ENCODE measurements at regions not wholly inside any gene's neighbourhood (a gene's known extent, or its start where the extent isn't known, plus 50 kb on each side); places are given as distances from the start of the nearest gene placed in this dataset.

DNA sequence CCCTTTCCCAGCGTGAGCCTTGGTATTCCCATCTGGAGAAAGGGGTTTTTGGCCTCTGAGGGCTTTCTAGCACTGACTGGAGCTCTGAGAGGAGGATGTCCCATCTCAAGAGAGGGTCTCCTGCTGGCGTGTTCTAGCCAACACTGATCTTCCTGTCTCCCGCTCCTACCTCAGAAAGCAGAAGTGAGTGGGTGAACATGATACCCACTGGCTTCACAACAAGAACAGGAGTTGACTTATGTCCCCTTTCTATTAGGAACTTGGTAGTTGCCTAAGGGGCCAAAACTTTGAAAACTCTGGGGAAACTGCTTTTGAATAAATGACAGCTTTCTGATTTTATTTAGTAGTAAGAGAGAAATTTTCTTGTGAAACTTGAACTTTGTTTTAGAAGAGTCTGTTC is 113.1 kb upstream of the ADCY1 start:
- Histone ChIP-seq H3K4me1 (ENCODE audit: insufficient read depth, low read length, poor library complexity, severe bottlenecking) (no peaks in the 10 kb centered on the region), H3K4me2 (ENCODE audit: low read length) (no peak overlapping the region), H3K79me2 (ENCODE audit: insufficient read depth, low read depth, low read length) (no peaks in the 10 kb centered on the region), H3K9me3 (ENCODE audit: low read length) (no peaks in the 10 kb centered on the region), H3K4me3 (ENCODE audit: low read depth, low read length, poor library complexity, severe bottlenecking) (no peak overlapping the region), H3K9me2 (ENCODE audit: insufficient read depth, low read length) (no peaks in the 10 kb centered on the region), H3K27ac (ENCODE audit: low read depth, low read length, poor library complexity, severe bottlenecking) (no peak overlapping the region), H2AFZ (ENCODE audit: low read length) (no peak overlapping the region), H3K36me3 (ENCODE audit: insufficient read depth, low read length) (no peaks in the 10 kb centered on the region), H4K20me1 (ENCODE audit: insufficient read depth, low read length) (no peaks in the 10 kb centered on the region)
- ChIA-PET CTCF (ENCODE audit: unreplicated experiment) (no interaction called here), POLR2A (no interaction called here)
- DNase-seq (ENCODE audit: low spot score) = no peak
- intact Hi-C loops (cut with micrococcal nuclease; ENCODE audit: unreplicated experiment) = no loop called here
- TF ChIP-seq, protein P1, sequence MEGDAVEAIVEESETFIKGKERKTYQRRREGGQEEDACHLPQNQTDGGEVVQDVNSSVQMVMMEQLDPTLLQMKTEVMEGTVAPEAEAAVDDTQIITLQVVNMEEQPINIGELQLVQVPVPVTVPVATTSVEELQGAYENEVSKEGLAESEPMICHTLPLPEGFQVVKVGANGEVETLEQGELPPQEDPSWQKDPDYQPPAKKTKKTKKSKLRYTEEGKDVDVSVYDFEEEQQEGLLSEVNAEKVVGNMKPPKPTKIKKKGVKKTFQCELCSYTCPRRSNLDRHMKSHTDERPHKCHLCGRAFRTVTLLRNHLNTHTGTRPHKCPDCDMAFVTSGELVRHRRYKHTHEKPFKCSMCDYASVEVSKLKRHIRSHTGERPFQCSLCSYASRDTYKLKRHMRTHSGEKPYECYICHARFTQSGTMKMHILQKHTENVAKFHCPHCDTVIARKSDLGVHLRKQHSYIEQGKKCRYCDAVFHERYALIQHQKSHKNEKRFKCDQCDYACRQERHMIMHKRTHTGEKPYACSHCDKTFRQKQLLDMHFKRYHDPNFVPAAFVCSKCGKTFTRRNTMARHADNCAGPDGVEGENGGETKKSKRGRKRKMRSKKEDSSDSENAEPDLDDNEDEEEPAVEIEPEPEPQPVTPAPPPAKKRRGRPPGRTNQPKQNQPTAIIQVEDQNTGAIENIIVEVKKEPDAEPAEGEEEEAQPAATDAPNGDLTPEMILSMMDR (conservative IDR thresholded peaks at IDR 0.05; ENCODE audit: low read length) = no peak
- no TSS peak for BruUV-seq (replicated peaks)

- intact Hi-C loops (cut with micrococcal nuclease; ENCODE audit: unreplicated experiment) = no loop called here
- H3K9me2 ChIP-seq (ENCODE audit: insufficient read depth, low read length) = no peaks in the 10 kb centered on the region
- H3K4me2 ChIP-seq (ENCODE audit: low read length) = no peak overlapping the region
- DNase-seq (ENCODE audit: low spot score) = no peak
- H3K4me1 ChIP-seq (ENCODE audit: insufficient read depth, low read length, poor library complexity, severe bottlenecking) = no peaks in the 10 kb centered on the region
- ChIA-PET CTCF (ENCODE audit: unreplicated experiment) (no interaction called here), POLR2A (no interaction called here)
- TF ChIP-seq, protein P1 (conservative IDR thresholded peaks at IDR 0.05; ENCODE audit: low read length) = no peak
- no peak for TF ChIP-seq EZH2phosphoT487 (IDR thresholded peaks at IDR 0.05; ENCODE audit: borderline replicate concordance, low read depth, low read length)
- H4K20me1 ChIP-seq (ENCODE audit: insufficient read depth, low read length) = no peaks in the 10 kb centered on the region
- no peak overlapping the region for H3K27ac ChIP-seq (ENCODE audit: low read depth, low read length, poor library complexity, severe bottlenecking)
- no TSS peak for BruUV-seq (replicated peaks)
- no peaks in the 10 kb centered on the region for H3K79me2 ChIP-seq (ENCODE audit: insufficient read depth, low read depth, low read length)
- no peak overlapping the region for H2AFZ ChIP-seq (ENCODE audit: low read length)
- no peaks in the 10 kb centered on the region for H3K36me3 ChIP-seq (ENCODE audit: insufficient read depth, low read length)
- H3K9me3 ChIP-seq (ENCODE audit: low read length) = no peaks in the 10 kb centered on the region
- no peak overlapping the region for H3K4me3 ChIP-seq (ENCODE audit: low read depth, low read length, poor library complexity, severe bottlenecking)
Measured at GRCh38 chr7:45469103-45469502, 105.1 kb upstream of the ADCY1 start.

GRCh38 chr7:45470031-45470430 is 104.1 kb upstream of the ADCY1 start:
- H3K4me2 ChIP-seq (ENCODE audit: low read length) = no peak overlapping the region
- no peaks in the 10 kb centered on the region for H3K4me1 ChIP-seq (ENCODE audit: insufficient read depth, low read length, poor library complexity, severe bottlenecking)
- POLR2A ChIA-PET = no interaction called here
- no peaks in the 10 kb centered on the region for H4K20me1 ChIP-seq (ENCODE audit: insufficient read depth, low read length)
- intact Hi-C loops (cut with micrococcal nuclease; ENCODE audit: unreplicated experiment) = no loop called here
- TF ChIP-seq, protein P1 (conservative IDR thresholded peaks at IDR 0.05; ENCODE audit: low read length) = no peak
- TF ChIP-seq EZH2phosphoT487 (IDR thresholded peaks at IDR 0.05; ENCODE audit: borderline replicate concordance, low read depth, low read length) = no peak
- no TSS peak for BruUV-seq (replicated peaks)
- H3K4me3 ChIP-seq (ENCODE audit: low read depth, low read length, poor library complexity, severe bottlenecking) = no peak overlapping the region
- no peaks in the 10 kb centered on the region for H3K36me3 ChIP-seq (ENCODE audit: insufficient read depth, low read length)
- CTCF ChIA-PET (ENCODE audit: unreplicated experiment) = no interaction called here
- DNase-seq (ENCODE audit: low spot score) = no peak
- H3K79me2 ChIP-seq (ENCODE audit: insufficient read depth, low read depth, low read length) = no peaks in the 10 kb centered on the region
- no peaks in the 10 kb centered on the region for H3K9me2 ChIP-seq (ENCODE audit: insufficient read depth, low read length)
- H2AFZ ChIP-seq (ENCODE audit: low read length) = no peak overlapping the region
- H3K9me3 ChIP-seq (ENCODE audit: low read length) = no peaks in the 10 kb centered on the region
- no peak overlapping the region for H3K27ac ChIP-seq (ENCODE audit: low read depth, low read length, poor library complexity, severe bottlenecking)
